ENCODE measurements at regions not wholly inside any gene's neighbourhood (a gene's known extent, or its start where the extent isn't known, plus 50 kb on each side); places are given as distances from the start of the nearest gene placed in this dataset.

DNA sequence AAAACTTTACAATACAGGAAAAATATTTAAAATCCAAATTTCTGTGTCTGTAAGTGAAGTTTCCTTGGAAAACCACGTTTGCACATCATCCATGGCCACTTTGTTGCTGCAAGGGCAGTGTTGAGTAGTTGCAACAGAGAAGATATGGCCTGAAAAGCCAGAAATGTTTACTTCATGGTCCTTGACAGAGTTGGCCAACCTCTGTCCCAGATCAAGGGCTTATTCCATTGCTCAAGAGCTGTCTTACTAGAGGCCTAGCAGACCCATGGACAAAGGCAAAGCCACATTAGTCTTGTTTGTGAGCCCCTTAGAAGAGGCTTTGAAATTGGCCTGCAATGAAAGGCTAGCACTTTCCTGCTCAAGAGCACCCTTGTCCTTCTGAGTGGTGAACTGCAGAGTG lies 119.4 kb downstream of the GAS1 start:
- TF ChIP-seq, protein P1, sequence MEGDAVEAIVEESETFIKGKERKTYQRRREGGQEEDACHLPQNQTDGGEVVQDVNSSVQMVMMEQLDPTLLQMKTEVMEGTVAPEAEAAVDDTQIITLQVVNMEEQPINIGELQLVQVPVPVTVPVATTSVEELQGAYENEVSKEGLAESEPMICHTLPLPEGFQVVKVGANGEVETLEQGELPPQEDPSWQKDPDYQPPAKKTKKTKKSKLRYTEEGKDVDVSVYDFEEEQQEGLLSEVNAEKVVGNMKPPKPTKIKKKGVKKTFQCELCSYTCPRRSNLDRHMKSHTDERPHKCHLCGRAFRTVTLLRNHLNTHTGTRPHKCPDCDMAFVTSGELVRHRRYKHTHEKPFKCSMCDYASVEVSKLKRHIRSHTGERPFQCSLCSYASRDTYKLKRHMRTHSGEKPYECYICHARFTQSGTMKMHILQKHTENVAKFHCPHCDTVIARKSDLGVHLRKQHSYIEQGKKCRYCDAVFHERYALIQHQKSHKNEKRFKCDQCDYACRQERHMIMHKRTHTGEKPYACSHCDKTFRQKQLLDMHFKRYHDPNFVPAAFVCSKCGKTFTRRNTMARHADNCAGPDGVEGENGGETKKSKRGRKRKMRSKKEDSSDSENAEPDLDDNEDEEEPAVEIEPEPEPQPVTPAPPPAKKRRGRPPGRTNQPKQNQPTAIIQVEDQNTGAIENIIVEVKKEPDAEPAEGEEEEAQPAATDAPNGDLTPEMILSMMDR (IDR thresholded peaks at IDR 0.05) = no peak
- ATAC-seq (ENCODE audit: low read depth) = no peak
- Mint-ChIP-seq H3K36me3 (ENCODE audit: low read depth) (no peaks in the 10 kb centered on the region), H3K4me1 (no peaks in the 10 kb centered on the region), H3K27ac (no peak overlapping the region), H3K27me3 (no peaks in the 10 kb centered on the region), H3K4me3 (no peak overlapping the region), H3K9me3 (no peaks in the 10 kb centered on the region)
- ChIA-PET CTCF (no interaction called here), POLR2A (no interaction called here)
- no peak for DNase-seq
- intact Hi-C loops (cut with micrococcal nuclease) = no loop called here

DNA sequence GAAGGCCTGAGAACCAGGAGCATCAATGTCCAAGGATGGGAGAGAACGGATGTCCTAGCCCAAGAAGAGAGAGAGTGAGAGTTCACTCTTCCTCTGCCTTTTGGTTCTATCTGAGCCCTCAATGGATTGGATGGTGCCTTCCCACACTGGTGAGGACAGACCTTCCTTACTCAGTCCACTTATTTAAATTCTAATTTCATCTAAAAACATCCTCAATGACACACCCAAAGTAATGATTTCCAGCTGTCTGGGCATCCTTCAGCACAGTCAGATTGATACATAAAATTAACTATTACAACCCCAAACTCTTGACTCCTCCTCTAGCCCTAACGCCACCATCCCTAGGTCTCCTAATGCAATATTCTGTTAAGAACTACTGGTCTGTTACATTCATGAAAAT lies 122.0 kb downstream of the GAS1 start:
- ChIA-PET POLR2A (no interaction called here), CTCF (no interaction called here)
- Mint-ChIP-seq H3K4me3 (no peak overlapping the region), H3K9me3 (no peaks in the 10 kb centered on the region), H3K36me3 (ENCODE audit: low read depth) (no peaks in the 10 kb centered on the region), H3K4me1 (no peaks in the 10 kb centered on the region), H3K27me3 (no peaks in the 10 kb centered on the region), H3K27ac (no peak overlapping the region)
- intact Hi-C loops (cut with micrococcal nuclease) = no loop called here
- DNase-seq (no peak), ATAC-seq (ENCODE audit: low read depth) (no peak)
- TF ChIP-seq, protein P1 (IDR thresholded peaks at IDR 0.05) = no peak

DNA sequence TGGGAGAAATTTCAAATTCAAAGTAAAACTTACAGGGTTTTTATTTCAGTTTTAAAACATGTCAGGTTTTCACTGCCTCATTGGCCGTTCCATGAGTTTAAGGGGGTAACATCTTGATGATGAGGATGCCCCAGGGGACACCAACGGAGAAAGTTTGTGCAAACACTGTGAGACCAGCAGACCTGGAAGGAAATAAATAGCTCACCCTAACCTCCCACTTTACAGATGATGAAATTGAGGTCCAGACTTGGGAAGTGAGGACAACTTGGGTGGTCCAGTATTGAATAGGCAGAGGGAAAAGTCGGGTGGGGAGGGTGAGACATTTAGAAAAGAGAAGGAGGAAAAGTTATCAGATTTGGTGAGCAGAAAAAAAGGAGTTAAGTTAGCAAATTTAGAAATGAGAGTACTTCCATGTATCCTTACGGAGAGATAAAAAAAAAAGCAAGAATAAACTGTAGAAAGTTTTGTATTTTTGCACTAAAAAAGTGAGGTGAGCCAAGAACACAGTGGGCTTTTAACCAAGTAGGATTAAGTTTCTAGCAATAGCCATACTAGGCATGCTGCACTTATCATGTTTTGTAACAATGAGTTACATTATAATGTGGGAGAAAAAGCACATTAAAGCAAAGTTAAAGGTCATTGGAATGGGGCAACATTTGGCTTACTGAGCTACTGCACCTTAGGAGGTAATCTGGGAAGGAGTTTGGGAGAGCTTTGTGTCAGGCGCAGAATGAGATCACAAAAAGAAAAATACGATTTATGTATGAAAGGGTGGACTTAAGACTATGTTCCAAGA lies 125.1 kb downstream of the GAS1 start:
- Mint-ChIP-seq H3K27ac (no peak overlapping the region), H3K27me3 (no peaks in the 10 kb centered on the region), H3K9me3 (no peaks in the 10 kb centered on the region), H3K4me3 (no peak overlapping the region), H3K4me1 (no peaks in the 10 kb centered on the region), H3K36me3 (ENCODE audit: low read depth) (no peaks in the 10 kb centered on the region)
- CTCF ChIA-PET = no interaction called here
- DNase-seq = no peak
- POLR2A ChIA-PET = no interaction called here
- TF ChIP-seq, protein P1 (IDR thresholded peaks at IDR 0.05) = no peak
- intact Hi-C loops (cut with micrococcal nuclease) = no loop called here
- ATAC-seq (ENCODE audit: low read depth) = no peak

DNA sequence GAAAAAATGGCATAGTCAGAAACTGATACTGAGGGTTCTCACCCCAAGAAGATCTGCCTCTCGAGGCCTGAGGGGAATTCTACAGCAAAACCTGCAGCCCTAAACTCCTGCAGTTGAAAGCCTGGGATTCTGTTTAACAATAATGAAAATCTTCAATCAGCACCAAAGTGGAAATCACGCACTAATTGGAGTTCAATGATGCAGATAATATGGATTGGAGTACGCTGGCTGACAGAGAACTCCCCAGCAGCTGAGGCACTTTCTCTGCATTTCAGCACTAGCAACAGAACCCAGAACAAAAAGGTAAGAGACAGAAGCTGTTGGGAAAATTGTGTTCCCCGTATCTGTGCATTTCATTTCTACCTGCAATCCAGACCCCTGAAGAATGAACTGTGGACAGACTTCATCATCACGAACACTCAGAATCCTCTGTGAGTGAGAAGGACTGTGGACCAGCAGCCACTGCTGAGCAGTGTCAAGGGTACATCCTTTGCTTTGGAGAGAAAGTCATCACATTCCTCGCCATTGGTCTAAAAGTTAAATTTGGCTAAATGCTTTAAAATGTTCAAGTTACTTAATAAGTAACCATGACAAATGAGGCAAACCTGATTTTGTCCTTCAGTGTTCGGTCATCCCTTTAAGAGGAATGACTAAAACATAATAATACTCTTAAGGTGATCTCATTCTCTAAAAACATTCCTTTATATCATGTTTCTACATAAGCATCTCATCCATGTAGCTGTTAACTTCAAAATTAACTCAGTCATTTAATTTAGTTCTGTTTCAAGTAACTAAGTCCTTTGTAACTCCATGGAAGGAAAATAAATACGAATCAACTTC lies 126.1 kb downstream of the GAS1 start:
- Mint-ChIP-seq H3K27me3 (no peaks in the 10 kb centered on the region), H3K27ac (no peak overlapping the region), H3K4me1 (no peaks in the 10 kb centered on the region), H3K9me3 (no peaks in the 10 kb centered on the region), H3K4me3 (no peak overlapping the region), H3K36me3 (ENCODE audit: low read depth) (no peaks in the 10 kb centered on the region)
- ChIA-PET CTCF (no interaction called here), POLR2A (no interaction called here)
- ATAC-seq (ENCODE audit: low read depth) (no peak), DNase-seq (no peak)
- intact Hi-C loops (cut with micrococcal nuclease) = no loop called here
- TF ChIP-seq, protein P1 (IDR thresholded peaks at IDR 0.05) = no peak

DNA sequence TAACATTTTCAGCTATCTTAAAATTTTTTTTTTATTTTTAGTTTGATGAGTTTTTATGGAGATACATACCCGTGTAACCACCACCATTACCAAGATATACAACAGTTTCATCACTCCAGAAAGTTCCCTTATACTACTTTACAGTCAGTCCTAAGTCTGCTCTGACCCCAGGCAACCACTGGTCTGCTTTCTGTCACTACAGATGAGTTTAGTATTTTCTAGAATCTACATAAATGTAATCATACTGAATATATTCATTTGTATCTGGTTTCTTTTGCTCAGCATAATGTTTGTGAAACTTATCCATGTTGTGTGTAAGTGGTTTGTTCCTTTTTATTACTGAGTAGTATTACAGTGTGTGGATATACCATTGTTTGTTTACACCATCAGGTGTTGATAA lies 127.8 kb downstream of the GAS1 start:
- no peaks in the 10 kb centered on the region for H3K36me3 Mint-ChIP-seq (ENCODE audit: low read depth)
- DNase-seq = no peak
- no peak overlapping the region for H3K27ac Mint-ChIP-seq
- H3K4me3 Mint-ChIP-seq = no peak overlapping the region
- TF ChIP-seq, protein P1 (IDR thresholded peaks at IDR 0.05) = no peak
- no peaks in the 10 kb centered on the region for H3K9me3 Mint-ChIP-seq
- H3K4me1 Mint-ChIP-seq = no peaks in the 10 kb centered on the region
- H3K27me3 Mint-ChIP-seq = no peaks in the 10 kb centered on the region
- CTCF ChIA-PET = no interaction called here
- intact Hi-C loops (cut with micrococcal nuclease) = no loop called here
- ATAC-seq (ENCODE audit: low read depth) = no peak
- POLR2A ChIA-PET = no interaction called here
